ENCODE measurements at regions not wholly inside any gene's neighbourhood (a gene's known extent, or its start where the extent isn't known, plus 50 kb on each side); places are given as distances from the start of the nearest gene placed in this dataset.

- no peaks in the 10 kb centered on the region for H4K20me1 ChIP-seq (ENCODE audit: insufficient read depth, low read length, poor library complexity, severe bottlenecking)
- H3K9ac ChIP-seq (ENCODE audit: low read depth, low read length, poor library complexity, severe bottlenecking): no peak overlapping the region
- no peaks in the 10 kb centered on the region for H3K27me3 ChIP-seq (ENCODE audit: insufficient read depth, low read length, poor library complexity, severe bottlenecking)
- no peaks in the 10 kb centered on the region for H3F3A ChIP-seq (ENCODE audit: low read depth)
- H3K4me2 ChIP-seq (ENCODE audit: low read depth, low read length, poor library complexity, severe bottlenecking): no peak overlapping the region
- H3K4me1 ChIP-seq (ENCODE audit: insufficient read depth, low read length, poor library complexity, severe bottlenecking): no peaks in the 10 kb centered on the region
- H3K79me2 ChIP-seq (ENCODE audit: insufficient read depth, low read length): no peaks in the 10 kb centered on the region
- H3K4me3 ChIP-seq (ENCODE audit: low read length, poor library complexity, severe bottlenecking): no peak overlapping the region
- H2AFZ ChIP-seq (ENCODE audit: low read length): no peak overlapping the region
- no peaks in the 10 kb centered on the region for H3K36me3 ChIP-seq (ENCODE audit: insufficient read depth, low read length)
- TF ChIP-seq EZH2phosphoT487 (IDR thresholded peaks at IDR 0.05; ENCODE audit: borderline replicate concordance) (no peak), CTCF (conservative IDR thresholded peaks at IDR 0.05; ENCODE audit: low read length) (no peak)
- no peaks in the 10 kb centered on the region for H3K9me2 ChIP-seq (replicated peaks; ENCODE audit: low read depth, low read length)
- H3K9me3 ChIP-seq (ENCODE audit: insufficient read depth, low read depth, low read length): no peaks in the 10 kb centered on the region
Measured at GRCh38 chr13:59043016-59043415, 1120.7 kb downstream of the DIAPH3 start.

DNA sequence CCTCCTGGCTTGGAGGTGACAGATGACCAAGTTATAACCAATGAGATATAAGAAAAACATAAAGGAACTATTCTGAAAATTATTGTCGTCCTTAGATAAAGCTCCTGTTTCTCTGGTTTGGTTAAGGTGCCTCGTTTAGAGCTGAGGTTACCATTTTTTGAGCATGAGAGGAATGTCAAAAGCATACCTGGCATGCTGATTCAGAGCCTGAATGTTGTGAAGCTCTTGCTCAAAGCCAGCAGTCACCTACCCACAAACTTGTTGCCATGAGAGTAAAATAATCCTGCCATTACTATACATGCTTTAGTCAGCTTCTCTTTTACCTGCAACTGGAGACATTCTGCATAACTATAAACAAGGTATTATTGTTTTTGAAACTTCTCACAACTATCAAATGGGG, 1116.2 kb downstream of the DIAPH3 start:
- Histone ChIP-seq H3K4me1 (ENCODE audit: insufficient read depth, low read length, poor library complexity, severe bottlenecking) (no peaks in the 10 kb centered on the region), H4K20me1 (ENCODE audit: insufficient read depth, low read length, poor library complexity, severe bottlenecking) (no peaks in the 10 kb centered on the region), H3K9me2 (replicated peaks; ENCODE audit: low read depth, low read length) (no peaks in the 10 kb centered on the region), H3K4me3 (ENCODE audit: low read length, poor library complexity, severe bottlenecking) (no peak overlapping the region), H3K36me3 (ENCODE audit: insufficient read depth, low read length) (no peaks in the 10 kb centered on the region), H3K9me3 (ENCODE audit: insufficient read depth, low read depth, low read length) (no peaks in the 10 kb centered on the region), H3K4me2 (ENCODE audit: low read depth, low read length, poor library complexity, severe bottlenecking) (no peak overlapping the region), H2AFZ (ENCODE audit: low read length) (no peak overlapping the region), H3F3A (ENCODE audit: low read depth) (no peaks in the 10 kb centered on the region), H3K27me3 (ENCODE audit: insufficient read depth, low read length, poor library complexity, severe bottlenecking) (no peaks in the 10 kb centered on the region), H3K79me2 (ENCODE audit: insufficient read depth, low read length) (no peaks in the 10 kb centered on the region), H3K9ac (ENCODE audit: low read depth, low read length, poor library complexity, severe bottlenecking) (no peak overlapping the region)
- no peak for TF ChIP-seq CTCF (conservative IDR thresholded peaks at IDR 0.05; ENCODE audit: low read length)
- TF ChIP-seq EZH2phosphoT487 (IDR thresholded peaks at IDR 0.05; ENCODE audit: borderline replicate concordance): no peak

- Histone ChIP-seq H3K4me2 (ENCODE audit: low read depth, low read length, poor library complexity, severe bottlenecking) (no peak overlapping the region), H2AFZ (ENCODE audit: low read length) (no peak overlapping the region), H3K9ac (ENCODE audit: low read depth, low read length, poor library complexity, severe bottlenecking) (no peak overlapping the region), H3K4me3 (ENCODE audit: low read length, poor library complexity, severe bottlenecking) (no peak overlapping the region), H3F3A (ENCODE audit: low read depth) (no peaks in the 10 kb centered on the region), H3K9me3 (ENCODE audit: insufficient read depth, low read depth, low read length) (no peaks in the 10 kb centered on the region), H3K4me1 (ENCODE audit: insufficient read depth, low read length, poor library complexity, severe bottlenecking) (no peaks in the 10 kb centered on the region), H3K79me2 (ENCODE audit: insufficient read depth, low read length) (no peaks in the 10 kb centered on the region), H3K9me2 (replicated peaks; ENCODE audit: low read depth, low read length) (no peaks in the 10 kb centered on the region), H3K27me3 (ENCODE audit: insufficient read depth, low read length, poor library complexity, severe bottlenecking) (no peaks in the 10 kb centered on the region), H3K36me3 (ENCODE audit: insufficient read depth, low read length) (no peaks in the 10 kb centered on the region), H4K20me1 (ENCODE audit: insufficient read depth, low read length, poor library complexity, severe bottlenecking) (no peaks in the 10 kb centered on the region)
- TF ChIP-seq EZH2phosphoT487 (IDR thresholded peaks at IDR 0.05; ENCODE audit: borderline replicate concordance) (no peak), CTCF (conservative IDR thresholded peaks at IDR 0.05; ENCODE audit: low read length) (no peak)
Measured at GRCh38 chr13:59061621-59062020, 1102.1 kb downstream of the DIAPH3 start.
